GM12878 (cell line): ENCODE measurements at regions not wholly inside any gene's neighbourhood (a gene's known extent, or its start where the extent isn't known, plus 50 kb on each side); places are given as distances from the start of the nearest gene placed in this dataset.

Source experiments
- CUX1 ChIP-seq: IDR thresholded peaks from 2 replicates; pipeline ENCODE4 v1.6.1; 2012; ENCODE audit warnings: improper control_type of control experiment, low read depth, low read length; ENCODE audit not compliant: insufficient replicate concordance
- KAT2A ChIP-seq: conservative IDR thresholded peaks from 2 replicates; pipeline ENCODE4 v1.6.1; 2011; ENCODE audit warnings: low read depth, low read length; ENCODE audit not compliant: control insufficient read depth
- ZBTB40 ChIP-seq: fragments of 450-650 bp; IDR thresholded peaks from 2 replicates; pipeline ENCODE4 v1.6.1; 2016; ENCODE audit warnings: mild to moderate bottlenecking, moderate library complexity, borderline replicate concordance
- ZZZ3 ChIP-seq: IDR thresholded peaks from 2 replicates; pipeline ENCODE4 v1.6.1; 2011; ENCODE audit warnings: low read depth; ENCODE audit not compliant: control insufficient read depth, insufficient read length

DNA sequence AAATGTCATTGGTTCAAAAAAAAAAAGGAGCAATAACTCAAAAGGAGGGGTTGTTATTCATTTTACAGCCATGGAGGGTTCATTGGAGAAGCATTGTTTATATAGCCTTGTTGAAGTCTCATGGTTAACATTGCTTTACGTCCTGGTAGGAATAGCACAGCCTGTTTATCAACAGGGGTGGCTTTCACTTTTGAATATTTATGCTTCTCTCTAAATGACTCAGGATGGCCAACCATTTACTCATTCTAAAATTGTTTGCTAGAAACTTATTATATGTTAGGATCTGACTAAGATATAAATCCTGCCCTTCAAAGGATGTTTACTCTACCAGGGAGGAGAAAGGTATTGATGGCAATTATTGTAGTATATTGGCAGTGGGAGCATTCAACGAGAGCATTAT, 534.1 kb upstream of the GALNTL6 start (continued):
- TF ChIP-seq CUX1 (no peak), KAT2A (no peak), ZZZ3 (no peak), ZBTB40 (no peak)
